Activated naive CD8-positive, alpha-beta T cell treated with anti-CD3 and anti-CD28 coated beads, Interleukin-2, amount 50 U/mL, for 24 hours (primary cell): ENCODE measurements at regions not wholly inside any gene's neighbourhood (a gene's known extent, or its start where the extent isn't known, plus 50 kb on each side); places are given as distances from the start of the nearest gene placed in this dataset.

Experiments
- ATAC-seq: fragments of 150-1000 bp; cut with Tn5 transposase; one replicate; pipeline ENCODE4 v1.10.0; 2021
- DNase-seq: peaks from one replicate; pipeline ENCODE4 v3.0.0; 2021
- H3K27ac Mint-ChIP-seq: one replicate; pipeline ENCODE4 v1.8.0; 2021; ENCODE audit warnings: mild to moderate bottlenecking, mixed read lengths
- H3K27me3 Mint-ChIP-seq: one replicate; pipeline ENCODE4 v1.8.0; 2021; ENCODE audit warnings: mixed read lengths
- H3K36me3 Mint-ChIP-seq: one replicate; pipeline ENCODE4 v1.8.0; 2021; ENCODE audit warnings: low read depth, mixed read lengths
- H3K4me1 Mint-ChIP-seq: one replicate; pipeline ENCODE4 v1.8.0; 2021; ENCODE audit warnings: mixed read lengths
- H3K4me3 Mint-ChIP-seq: one replicate; pipeline ENCODE4 v1.8.0; 2021; ENCODE audit warnings: mild to moderate bottlenecking, moderate library complexity, mixed read lengths
- H3K9me3 Mint-ChIP-seq: one replicate; pipeline ENCODE4 v1.8.0; 2021; ENCODE audit warnings: mixed read lengths

DNA sequence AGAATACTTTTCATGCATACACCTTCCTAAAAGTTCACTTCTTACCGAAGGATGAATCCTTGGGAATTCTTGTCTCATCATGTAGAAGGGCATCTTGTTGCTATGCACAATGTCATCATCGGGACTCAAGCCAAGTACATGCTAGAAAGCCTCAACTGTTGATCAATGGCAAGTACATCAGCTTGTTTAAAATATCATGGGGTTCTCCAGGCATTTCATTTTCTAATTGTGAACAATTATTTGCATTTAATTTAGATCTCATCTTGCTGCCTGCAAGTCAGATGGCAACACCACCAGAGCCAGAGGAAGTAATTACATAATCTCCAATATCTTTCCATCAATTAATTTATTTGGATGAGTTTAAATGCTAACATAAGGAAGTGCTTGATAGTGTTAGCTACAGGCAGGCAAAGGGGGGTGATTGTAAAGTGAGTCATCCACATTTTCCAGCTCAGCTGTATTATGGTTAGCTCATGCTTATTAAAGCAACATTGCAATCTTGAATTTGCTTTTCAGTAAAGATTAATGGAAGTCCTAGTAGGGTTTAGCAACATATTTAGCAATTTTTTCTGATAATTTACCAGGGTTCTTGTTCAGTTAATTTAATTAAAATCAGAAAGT is 356.5 kb downstream of the CBLL2 start:
- no peak overlapping the region for H3K27ac Mint-ChIP-seq
- H3K27me3 Mint-ChIP-seq: no peaks in the 10 kb centered on the region
- DNase-seq (no peak), ATAC-seq (no peak)
- no peaks in the 10 kb centered on the region for H3K9me3 Mint-ChIP-seq
- H3K4me1 Mint-ChIP-seq: no peaks in the 10 kb centered on the region
- no peaks in the 10 kb centered on the region for H3K36me3 Mint-ChIP-seq
- H3K4me3 Mint-ChIP-seq: no peak overlapping the region

DNA sequence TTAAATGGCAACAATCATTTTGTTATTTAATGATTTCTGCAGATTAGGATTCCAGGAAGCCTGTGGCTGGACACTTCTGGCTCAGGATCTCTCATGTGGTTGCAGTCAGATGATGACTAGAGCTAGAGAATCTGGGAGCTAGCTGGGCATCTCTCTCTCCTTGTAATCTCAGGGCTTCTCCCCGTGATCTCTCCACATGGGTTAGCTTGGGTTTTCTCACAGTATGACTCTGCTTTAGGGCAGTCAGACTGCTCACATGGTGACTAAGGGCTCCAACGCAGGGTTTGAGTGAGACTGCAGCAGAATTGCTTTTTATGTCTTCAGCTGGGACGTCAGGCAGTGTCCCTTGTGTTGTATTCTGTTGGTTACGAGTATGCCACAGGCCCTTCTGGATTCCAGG is 361.4 kb downstream of the CBLL2 start:
- no peaks in the 10 kb centered on the region for H3K27me3 Mint-ChIP-seq
- H3K4me1 Mint-ChIP-seq: no peaks in the 10 kb centered on the region
- DNase-seq (no peak), ATAC-seq (no peak)
- no peak overlapping the region for H3K27ac Mint-ChIP-seq
- H3K36me3 Mint-ChIP-seq: no peaks in the 10 kb centered on the region
- no peaks in the 10 kb centered on the region for H3K9me3 Mint-ChIP-seq
- H3K4me3 Mint-ChIP-seq: no peak overlapping the region

DNA sequence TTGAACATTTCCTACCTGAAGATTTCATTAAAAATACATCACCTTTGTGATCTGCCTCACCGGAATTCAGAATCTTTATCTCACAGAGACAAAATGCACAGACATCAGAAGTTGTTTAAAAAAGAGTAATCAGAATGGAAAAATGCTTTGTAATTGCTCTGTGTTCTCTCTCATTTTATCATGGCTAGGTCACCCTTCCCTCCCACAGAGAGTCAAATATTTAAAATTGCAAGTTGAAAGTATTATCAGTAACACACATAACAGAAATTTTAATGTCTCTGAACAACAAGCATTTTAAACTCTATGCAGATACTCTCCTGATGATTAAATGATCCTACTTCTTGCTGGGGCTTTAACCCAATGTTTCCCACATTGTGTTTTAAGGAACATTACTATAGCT is 362.0 kb downstream of the CBLL2 start:
- ATAC-seq (no peak), DNase-seq (no peak)
- Mint-ChIP-seq H3K9me3 (no peaks in the 10 kb centered on the region), H3K4me3 (no peak overlapping the region), H3K36me3 (no peaks in the 10 kb centered on the region), H3K27me3 (no peaks in the 10 kb centered on the region), H3K27ac (no peak overlapping the region), H3K4me1 (no peaks in the 10 kb centered on the region)

DNA sequence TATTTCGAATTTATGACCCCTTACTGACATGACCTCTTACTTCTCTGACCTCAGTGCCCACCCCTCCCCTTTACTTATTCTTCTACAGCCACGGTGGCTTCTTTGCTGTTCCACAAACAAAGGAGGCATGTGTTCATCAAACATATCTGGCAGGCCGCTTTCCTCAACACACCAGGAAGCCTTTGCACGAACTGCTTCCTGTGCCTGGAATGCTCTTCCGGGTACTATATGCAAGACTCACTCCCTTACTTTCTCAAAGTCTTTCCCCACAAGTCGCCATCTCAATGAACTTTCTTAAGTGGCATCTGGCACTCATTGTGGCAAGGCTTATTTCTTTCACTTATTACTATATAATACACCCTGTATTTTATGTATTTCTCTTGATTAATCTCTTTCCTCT is 351.5 kb upstream of the DDX53 start:
- Mint-ChIP-seq H3K27ac (no peak overlapping the region), H3K4me3 (no peak overlapping the region), H3K27me3 (no peaks in the 10 kb centered on the region), H3K4me1 (no peaks in the 10 kb centered on the region), H3K9me3 (no peaks in the 10 kb centered on the region), H3K36me3 (no peaks in the 10 kb centered on the region)
- DNase-seq (no peak), ATAC-seq (no peak)

DNA sequence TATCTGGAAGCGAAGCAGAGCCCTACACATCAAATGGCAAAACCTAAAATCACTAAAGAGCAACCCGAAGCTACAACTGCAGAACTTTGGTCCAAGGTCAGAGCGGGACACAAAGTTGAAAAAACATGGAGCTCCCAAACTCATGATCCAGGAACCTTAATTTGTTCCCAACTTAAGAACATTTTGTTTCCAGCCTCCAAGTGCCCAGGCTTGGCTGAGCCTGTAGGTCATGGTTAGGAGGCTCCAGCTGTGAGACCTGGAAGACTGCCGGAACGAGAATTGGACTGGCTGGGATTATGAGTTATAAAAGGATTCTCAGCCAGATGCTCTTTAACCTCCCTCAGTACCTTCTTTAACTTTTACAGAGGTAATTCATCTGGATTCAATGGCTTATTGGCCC is 349.1 kb upstream of the DDX53 start:
- DNase-seq: no peak
- no peak for ATAC-seq
- Mint-ChIP-seq H3K4me1 (no peaks in the 10 kb centered on the region), H3K9me3 (no peaks in the 10 kb centered on the region), H3K27ac (no peak overlapping the region), H3K27me3 (no peaks in the 10 kb centered on the region), H3K36me3 (no peaks in the 10 kb centered on the region), H3K4me3 (no peak overlapping the region)

DNA sequence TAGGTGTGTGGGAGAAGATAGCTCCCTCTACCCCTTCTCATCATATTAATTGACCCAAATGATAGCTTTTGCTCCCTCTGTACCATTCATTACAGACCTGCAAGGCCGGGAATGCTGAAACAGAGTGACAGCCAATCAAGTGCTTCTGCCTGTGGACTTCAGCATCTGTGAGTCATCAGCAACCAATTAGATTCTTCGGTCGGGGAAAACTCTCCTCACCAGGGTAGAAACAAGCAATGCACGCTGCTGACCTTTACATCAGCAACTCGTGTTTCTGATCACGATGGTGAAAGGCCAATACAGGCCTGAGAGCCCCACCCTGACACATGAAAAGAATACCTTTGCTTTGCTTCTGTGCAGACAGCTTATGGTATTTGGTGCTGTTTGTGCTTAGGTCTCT is 347.2 kb upstream of the DDX53 start:
- ATAC-seq: no peak
- no peak for DNase-seq
- Mint-ChIP-seq H3K9me3 (no peaks in the 10 kb centered on the region), H3K27me3 (no peaks in the 10 kb centered on the region), H3K27ac (no peak overlapping the region), H3K36me3 (no peaks in the 10 kb centered on the region), H3K4me3 (no peak overlapping the region), H3K4me1 (no peaks in the 10 kb centered on the region)

DNA sequence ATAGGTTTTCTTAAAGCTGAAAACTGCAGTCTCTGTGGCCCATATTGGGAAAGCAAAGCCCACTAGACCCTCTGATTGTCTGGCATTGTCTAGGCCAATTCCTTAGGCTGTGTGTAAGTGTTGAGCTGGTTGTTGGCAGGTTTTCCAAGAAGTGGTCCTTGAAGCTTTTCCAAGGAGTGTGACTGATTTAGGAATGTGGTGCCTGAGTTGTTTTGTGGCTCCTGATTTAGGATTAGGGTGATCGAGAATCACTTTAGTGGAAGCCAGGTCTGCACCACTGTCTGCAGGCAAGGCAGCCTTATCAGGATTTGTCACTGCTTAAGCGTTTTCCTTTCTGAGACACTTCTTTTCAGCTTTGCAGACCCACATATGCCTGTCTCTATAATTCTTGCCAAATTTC is 339.0 kb upstream of the DDX53 start:
- H3K4me1 Mint-ChIP-seq: no peaks in the 10 kb centered on the region
- DNase-seq: no peak
- ATAC-seq: no peak
- H3K27me3 Mint-ChIP-seq: no peaks in the 10 kb centered on the region
- H3K27ac Mint-ChIP-seq: no peak overlapping the region
- H3K36me3 Mint-ChIP-seq: no peaks in the 10 kb centered on the region
- H3K4me3 Mint-ChIP-seq: no peak overlapping the region
- no peaks in the 10 kb centered on the region for H3K9me3 Mint-ChIP-seq

DNA sequence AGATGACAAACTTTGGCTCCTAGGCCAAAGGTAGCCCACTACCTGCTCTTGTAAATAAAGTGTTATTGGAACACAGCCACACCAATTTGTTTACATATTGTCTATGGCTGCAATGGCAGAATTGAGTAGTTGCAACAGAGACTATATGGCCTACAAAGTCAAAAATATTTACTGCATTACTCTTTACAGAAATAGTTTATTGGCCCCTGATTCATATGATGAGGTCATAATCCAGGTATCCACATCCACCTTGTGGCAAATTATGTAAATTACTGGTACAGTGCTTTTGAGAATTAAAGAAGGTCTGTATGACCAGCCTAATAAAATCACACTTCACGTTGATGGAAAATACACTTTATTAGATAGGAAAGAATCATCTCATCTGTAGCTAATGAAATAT is 337.0 kb upstream of the DDX53 start:
- Mint-ChIP-seq H3K4me1 (no peaks in the 10 kb centered on the region), H3K27me3 (no peaks in the 10 kb centered on the region), H3K27ac (no peak overlapping the region), H3K9me3 (no peaks in the 10 kb centered on the region), H3K36me3 (no peaks in the 10 kb centered on the region), H3K4me3 (no peak overlapping the region)
- DNase-seq (no peak), ATAC-seq (no peak)

DNA sequence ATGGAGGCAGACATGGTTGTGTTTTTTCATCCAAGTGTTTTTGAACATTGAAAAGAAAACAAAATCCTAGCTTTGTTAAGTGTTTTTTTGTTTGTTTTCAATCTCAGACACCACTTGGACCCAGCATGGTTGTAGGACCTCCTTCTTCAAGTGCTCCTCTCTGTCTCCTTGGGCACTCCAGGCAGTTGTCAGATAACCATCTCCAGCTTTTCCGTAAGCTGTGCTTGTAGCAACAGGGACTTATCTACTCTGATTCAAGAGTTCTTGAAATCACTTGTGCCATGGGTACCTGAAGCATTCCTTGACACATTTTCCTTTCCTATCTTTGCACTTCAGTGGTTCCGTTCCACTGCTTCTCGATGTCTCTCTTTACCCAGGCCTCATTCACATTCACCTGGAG is 334.9 kb upstream of the DDX53 start:
- H3K4me1 Mint-ChIP-seq: no peaks in the 10 kb centered on the region
- no peaks in the 10 kb centered on the region for H3K9me3 Mint-ChIP-seq

DNA sequence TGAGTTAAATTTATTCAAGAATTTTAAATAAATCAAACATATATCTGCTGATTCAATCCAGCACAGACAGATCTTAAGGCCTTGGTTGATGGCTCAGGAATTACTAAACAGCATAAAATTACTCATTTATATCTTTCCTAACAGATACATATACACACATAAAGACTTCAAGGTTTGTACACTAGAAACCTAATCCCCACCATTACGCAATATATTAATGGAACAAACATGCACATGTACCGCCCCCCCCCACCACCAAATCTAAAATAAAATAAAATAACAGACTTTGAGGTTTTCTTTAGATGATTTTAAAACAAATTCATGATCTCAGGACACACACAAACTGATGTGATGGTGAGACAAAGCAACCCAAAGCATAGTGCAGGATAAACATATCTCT is 333.9 kb upstream of the DDX53 start:
- no peaks in the 10 kb centered on the region for H3K36me3 Mint-ChIP-seq
- no peak overlapping the region for H3K27ac Mint-ChIP-seq
- no peak for DNase-seq
- H3K27me3 Mint-ChIP-seq: no peaks in the 10 kb centered on the region
- ATAC-seq: no peak
- no peaks in the 10 kb centered on the region for H3K4me1 Mint-ChIP-seq
- no peak overlapping the region for H3K4me3 Mint-ChIP-seq
- H3K9me3 Mint-ChIP-seq: no peaks in the 10 kb centered on the region

More for the DNA sequence above, 334.9 kb upstream of the DDX53 start:
- ATAC-seq (no peak), DNase-seq (no peak)
- Mint-ChIP-seq H3K27me3 (no peaks in the 10 kb centered on the region), H3K36me3 (no peaks in the 10 kb centered on the region), H3K4me3 (no peak overlapping the region), H3K27ac (no peak overlapping the region)

DNA sequence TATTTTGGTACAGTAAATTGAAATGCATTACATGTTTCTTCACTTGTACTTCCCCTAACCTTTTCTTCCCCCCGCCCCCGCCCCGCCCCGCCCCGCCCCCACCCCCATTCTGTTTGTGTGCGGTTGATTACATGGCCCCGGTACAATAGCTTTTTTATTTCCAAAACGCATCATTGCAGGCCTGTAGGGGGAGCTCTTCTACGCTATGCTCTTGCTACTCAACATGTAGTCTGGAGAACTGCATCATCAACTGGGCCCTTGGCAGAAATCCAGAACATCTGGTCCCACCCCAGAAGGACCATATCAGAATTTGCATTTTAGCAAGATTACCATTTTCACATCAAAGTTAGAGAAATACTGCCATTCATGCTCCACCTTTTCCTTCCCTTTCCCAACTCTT is 333.3 kb upstream of the DDX53 start:
- no peak overlapping the region for H3K4me3 Mint-ChIP-seq

DNA sequence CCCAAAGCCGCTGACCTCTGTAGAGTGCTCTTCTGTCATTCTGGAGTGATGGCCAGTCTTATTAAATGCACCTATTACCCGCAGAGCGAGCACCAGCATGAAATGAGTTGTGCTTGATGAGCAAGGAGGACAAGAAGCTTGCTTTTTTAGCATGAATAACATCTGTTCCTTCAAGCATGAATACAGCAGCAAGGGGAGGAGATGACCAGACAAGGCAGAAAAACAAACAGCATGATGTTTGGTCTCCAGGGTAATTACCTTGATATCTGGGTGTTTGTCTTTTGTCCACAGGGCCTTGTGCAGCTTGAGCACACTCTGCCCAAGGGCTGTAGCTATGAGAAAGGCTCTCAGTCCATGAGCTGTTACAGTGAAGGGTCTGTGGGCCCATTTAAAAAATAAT is 324.8 kb upstream of the DDX53 start:
- Mint-ChIP-seq H3K27me3 (no peaks in the 10 kb centered on the region), H3K36me3 (no peaks in the 10 kb centered on the region), H3K27ac (no peak overlapping the region), H3K4me3 (no peak overlapping the region), H3K9me3 (no peaks in the 10 kb centered on the region), H3K4me1 (no peaks in the 10 kb centered on the region)
- no peak for ATAC-seq
- no peak for DNase-seq

More for the DNA sequence above, 333.3 kb upstream of the DDX53 start:
- no peak for DNase-seq
- Mint-ChIP-seq H3K9me3 (no peaks in the 10 kb centered on the region), H3K36me3 (no peaks in the 10 kb centered on the region), H3K27ac (no peak overlapping the region), H3K4me1 (no peaks in the 10 kb centered on the region), H3K27me3 (no peaks in the 10 kb centered on the region)
- ATAC-seq: no peak

DNA sequence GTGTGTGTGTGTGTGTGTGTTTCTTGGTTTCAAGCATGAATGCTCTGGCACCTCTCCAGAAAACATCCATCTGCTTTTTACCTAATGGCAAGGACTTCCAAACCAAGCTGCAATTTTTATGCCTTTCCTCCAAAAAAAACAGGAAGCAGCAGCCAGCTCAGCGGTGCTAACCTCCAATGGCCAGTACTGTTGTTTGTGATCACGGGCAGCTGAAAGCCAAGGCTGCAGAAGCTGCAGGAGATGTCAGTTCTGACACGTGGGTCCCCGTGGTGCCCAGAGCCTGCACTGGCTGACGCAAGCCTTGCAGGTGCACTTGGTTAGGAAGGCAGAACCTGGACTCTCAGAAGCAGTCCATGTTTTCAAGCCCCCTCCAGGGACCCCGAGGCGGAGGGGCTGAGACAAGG is 313.6 kb upstream of the DDX53 start:
- H3K4me3 Mint-ChIP-seq: no peak overlapping the region
- H3K27me3 Mint-ChIP-seq: no peaks in the 10 kb centered on the region
- no peaks in the 10 kb centered on the region for H3K36me3 Mint-ChIP-seq
- H3K27ac Mint-ChIP-seq: no peak overlapping the region
- no peak for ATAC-seq
- H3K4me1 Mint-ChIP-seq: no peaks in the 10 kb centered on the region
- H3K9me3 Mint-ChIP-seq: no peaks in the 10 kb centered on the region
- DNase-seq: no peak

DNA sequence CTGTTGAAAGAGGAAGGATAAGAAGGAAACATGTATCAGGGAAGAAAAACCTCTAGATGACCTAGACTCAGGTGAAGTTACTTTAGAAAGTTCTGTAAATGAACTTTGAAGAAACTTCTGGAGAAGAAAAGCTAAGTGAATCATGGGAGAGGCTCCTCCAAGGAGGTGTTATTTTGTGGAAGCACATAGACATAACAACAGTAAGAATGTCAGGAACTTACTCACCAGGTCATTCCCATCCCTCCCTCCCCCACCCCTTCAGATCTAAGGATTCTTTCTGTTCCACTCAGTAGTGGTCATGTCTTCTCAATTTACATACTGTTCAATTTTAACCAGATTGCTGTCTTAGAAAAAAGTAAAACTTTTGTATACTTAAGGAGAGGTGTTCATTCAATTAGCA is 310.5 kb upstream of the DDX53 start:
- no peak overlapping the region for H3K27ac Mint-ChIP-seq
- H3K4me1 Mint-ChIP-seq: no peaks in the 10 kb centered on the region
- no peaks in the 10 kb centered on the region for H3K9me3 Mint-ChIP-seq
- no peak for ATAC-seq
- DNase-seq: no peak
- H3K4me3 Mint-ChIP-seq: no peak overlapping the region
- no peaks in the 10 kb centered on the region for H3K27me3 Mint-ChIP-seq
- no peaks in the 10 kb centered on the region for H3K36me3 Mint-ChIP-seq

DNA sequence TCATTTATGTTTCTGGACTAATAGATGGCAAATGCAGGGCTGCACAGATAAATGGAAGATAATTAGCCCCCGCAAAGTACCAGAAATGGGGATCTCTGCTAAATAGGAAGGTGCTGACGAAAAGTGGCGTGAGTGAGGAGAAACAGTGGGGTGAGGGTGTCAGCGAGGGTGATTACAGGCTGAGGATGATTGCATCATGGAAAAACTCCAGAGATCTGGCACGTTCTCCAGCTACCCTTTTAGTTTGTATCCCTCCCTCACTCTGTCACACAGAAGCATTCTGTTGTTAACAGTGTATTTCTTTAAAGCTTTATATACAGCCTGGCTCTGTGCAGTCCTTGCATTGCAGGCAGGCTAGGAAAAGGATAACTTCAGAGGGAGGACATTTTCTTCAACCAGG is 309.6 kb upstream of the DDX53 start:
- Mint-ChIP-seq H3K9me3 (no peaks in the 10 kb centered on the region), H3K27me3 (no peaks in the 10 kb centered on the region), H3K27ac (no peak overlapping the region), H3K36me3 (no peaks in the 10 kb centered on the region), H3K4me1 (no peaks in the 10 kb centered on the region), H3K4me3 (no peak overlapping the region)
- no peak for DNase-seq
- ATAC-seq: no peak

DNA sequence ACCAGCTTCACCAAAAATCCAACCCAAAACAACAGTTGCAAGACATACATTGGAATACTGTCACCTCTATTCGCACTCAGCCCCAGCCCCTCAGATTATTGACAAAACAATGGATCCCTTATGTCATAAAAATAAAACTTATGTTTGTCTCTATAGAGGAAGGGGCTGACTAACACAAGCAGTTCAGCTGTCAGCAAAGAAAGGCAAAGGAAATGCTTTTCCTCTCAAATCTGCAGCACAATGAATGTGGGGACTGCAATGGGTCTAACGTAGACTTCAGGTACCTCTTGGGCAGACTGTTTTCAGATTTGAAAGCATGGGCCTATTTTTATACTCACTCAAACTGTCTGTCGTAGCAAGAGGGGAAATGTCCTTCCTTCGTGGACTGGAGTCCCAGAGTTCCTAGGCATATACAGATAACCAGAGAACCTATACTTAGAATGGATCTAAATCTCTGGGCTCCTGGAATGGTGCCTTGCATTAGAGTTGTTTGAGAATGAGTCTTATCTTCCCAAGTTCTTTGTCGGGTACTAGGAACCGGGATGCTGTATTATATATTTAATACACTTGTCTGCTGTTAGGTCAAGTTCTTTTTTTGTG is 307.7 kb upstream of the DDX53 start:
- Mint-ChIP-seq H3K27me3 (no peaks in the 10 kb centered on the region), H3K36me3 (no peaks in the 10 kb centered on the region), H3K4me3 (no peak overlapping the region), H3K27ac (no peak overlapping the region), H3K9me3 (no peaks in the 10 kb centered on the region), H3K4me1 (no peaks in the 10 kb centered on the region)
- ATAC-seq (no peak), DNase-seq (no peak)
